HL-60 (cell line): ENCODE measurements at regions not wholly inside any gene's neighbourhood (a gene's known extent, or its start where the extent isn't known, plus 50 kb on each side); places are given as distances from the start of the nearest gene placed in this dataset.

ENCODE experiments used
- DNase-seq, 2 experiments: peaks; one replicate each; pipeline ENCODE4 v3.0.0-alpha.2; 2010 to 2020; ENCODE audit warnings: low read depth in 1 of 2, low spot score in 1 of 2
- H3K27ac ChIP-seq: fragments of 250-450 bp; sonication (Bioruptor Pico); replicated peaks from 2 replicates; pipeline ENCODE4 v1.5.1; 2020; ENCODE audit warnings: mild to moderate bottlenecking, moderate library complexity
- H3K27me3 ChIP-seq: fragments of 250-450 bp; sonication (Bioruptor Pico); 2 replicates; pipeline ENCODE4 v1.5.1; 2021; ENCODE audit warnings: mild to moderate bottlenecking, moderate library complexity; ENCODE audit not compliant: insufficient read depth, poor library complexity, severe bottlenecking
- H3K4me3 ChIP-seq: replicated peaks from 2 replicates; pipeline ENCODE4 v1.5.1; 2011; ENCODE audit warnings: mild to moderate bottlenecking, control low read depth, low read length; ENCODE audit not compliant: insufficient read depth
- CTCF ChIP-seq: IDR thresholded peaks from one replicate; pipeline ENCODE4 v1.5.1; 2011; ENCODE audit warnings: low read length, control low read depth, inconsistent platforms; ENCODE audit not compliant: insufficient read depth
- GABPA ChIP-seq: IDR thresholded peaks from 2 replicates; pipeline ENCODE4 v1.6.1; 2012; ENCODE audit warnings: low read depth
- POLR2AphosphoS5 ChIP-seq: IDR thresholded peaks from 2 replicates; pipeline ENCODE4 v1.6.1; 2012; ENCODE audit warnings: low read depth
- SPI1 ChIP-seq: IDR thresholded peaks from 2 replicates; pipeline ENCODE4 v1.6.1; 2012; ENCODE audit warnings: low read depth, mild to moderate bottlenecking, borderline replicate concordance
- TF ChIP-seq, protein P1 (sequence below): IDR thresholded peaks from 2 replicates; pipeline ENCODE4 v1.6.1; 2012; ENCODE audit warnings: low read depth; ENCODE audit not compliant: insufficient replicate concordance

- Histone ChIP-seq H3K27me3 (no peaks in the 10 kb centered on the region), H3K27ac (no peak overlapping the region), H3K4me3 (no peak overlapping the region)
- TF ChIP-seq, protein P1, sequence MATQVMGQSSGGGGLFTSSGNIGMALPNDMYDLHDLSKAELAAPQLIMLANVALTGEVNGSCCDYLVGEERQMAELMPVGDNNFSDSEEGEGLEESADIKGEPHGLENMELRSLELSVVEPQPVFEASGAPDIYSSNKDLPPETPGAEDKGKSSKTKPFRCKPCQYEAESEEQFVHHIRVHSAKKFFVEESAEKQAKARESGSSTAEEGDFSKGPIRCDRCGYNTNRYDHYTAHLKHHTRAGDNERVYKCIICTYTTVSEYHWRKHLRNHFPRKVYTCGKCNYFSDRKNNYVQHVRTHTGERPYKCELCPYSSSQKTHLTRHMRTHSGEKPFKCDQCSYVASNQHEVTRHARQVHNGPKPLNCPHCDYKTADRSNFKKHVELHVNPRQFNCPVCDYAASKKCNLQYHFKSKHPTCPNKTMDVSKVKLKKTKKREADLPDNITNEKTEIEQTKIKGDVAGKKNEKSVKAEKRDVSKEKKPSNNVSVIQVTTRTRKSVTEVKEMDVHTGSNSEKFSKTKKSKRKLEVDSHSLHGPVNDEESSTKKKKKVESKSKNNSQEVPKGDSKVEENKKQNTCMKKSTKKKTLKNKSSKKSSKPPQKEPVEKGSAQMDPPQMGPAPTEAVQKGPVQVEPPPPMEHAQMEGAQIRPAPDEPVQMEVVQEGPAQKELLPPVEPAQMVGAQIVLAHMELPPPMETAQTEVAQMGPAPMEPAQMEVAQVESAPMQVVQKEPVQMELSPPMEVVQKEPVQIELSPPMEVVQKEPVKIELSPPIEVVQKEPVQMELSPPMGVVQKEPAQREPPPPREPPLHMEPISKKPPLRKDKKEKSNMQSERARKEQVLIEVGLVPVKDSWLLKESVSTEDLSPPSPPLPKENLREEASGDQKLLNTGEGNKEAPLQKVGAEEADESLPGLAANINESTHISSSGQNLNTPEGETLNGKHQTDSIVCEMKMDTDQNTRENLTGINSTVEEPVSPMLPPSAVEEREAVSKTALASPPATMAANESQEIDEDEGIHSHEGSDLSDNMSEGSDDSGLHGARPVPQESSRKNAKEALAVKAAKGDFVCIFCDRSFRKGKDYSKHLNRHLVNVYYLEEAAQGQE, result no peak
- TF ChIP-seq GABPA (no peak), POLR2AphosphoS5 (no peak), CTCF (no peak), SPI1 (no peak)
- DNase-seq, result no peak
Measured at GRCh38 chr13:95403349-95404140, 102.3 kb upstream of the ABCC4 start.

- TF ChIP-seq CTCF (peak; percentile 83), POLR2AphosphoS5 (no peak)
- DNase-seq, result peak; percentile 29 to 78
- no peaks in the 10 kb centered on the region for H3K27me3 ChIP-seq
- H3K4me3 ChIP-seq, result no peak overlapping the region
- no peak overlapping the region for H3K27ac ChIP-seq
Measured at GRCh38 chr13:95404141-95404882, 103.1 kb upstream of the ABCC4 start.

DNA sequence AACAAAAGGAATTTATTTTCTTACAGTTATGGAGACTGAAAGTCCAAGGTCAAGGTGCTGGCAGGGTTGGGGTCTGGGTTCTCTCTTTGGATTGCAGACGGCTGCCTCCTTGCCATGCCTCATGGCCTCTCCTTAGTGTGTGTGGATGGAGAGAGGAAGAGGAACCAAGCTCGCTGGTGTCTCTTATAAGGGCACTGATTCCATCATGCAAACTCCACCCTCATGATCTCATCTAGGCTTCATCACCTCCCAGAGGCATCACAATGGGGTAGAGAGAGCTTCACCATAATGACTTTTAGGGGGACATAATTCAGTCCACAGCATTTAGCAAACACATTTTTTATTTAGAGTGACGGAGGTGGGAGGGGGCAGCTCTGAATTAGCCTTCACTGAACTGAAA lies 104.9 kb upstream of the ABCC4 start:
- Histone ChIP-seq H3K27ac (no peak overlapping the region), H3K4me3 (no peak overlapping the region), H3K27me3 (no peaks in the 10 kb centered on the region)
- peak in 1 of 2 experiments; percentile 24 for DNase-seq
- TF ChIP-seq, protein P1, result no peak

DNA sequence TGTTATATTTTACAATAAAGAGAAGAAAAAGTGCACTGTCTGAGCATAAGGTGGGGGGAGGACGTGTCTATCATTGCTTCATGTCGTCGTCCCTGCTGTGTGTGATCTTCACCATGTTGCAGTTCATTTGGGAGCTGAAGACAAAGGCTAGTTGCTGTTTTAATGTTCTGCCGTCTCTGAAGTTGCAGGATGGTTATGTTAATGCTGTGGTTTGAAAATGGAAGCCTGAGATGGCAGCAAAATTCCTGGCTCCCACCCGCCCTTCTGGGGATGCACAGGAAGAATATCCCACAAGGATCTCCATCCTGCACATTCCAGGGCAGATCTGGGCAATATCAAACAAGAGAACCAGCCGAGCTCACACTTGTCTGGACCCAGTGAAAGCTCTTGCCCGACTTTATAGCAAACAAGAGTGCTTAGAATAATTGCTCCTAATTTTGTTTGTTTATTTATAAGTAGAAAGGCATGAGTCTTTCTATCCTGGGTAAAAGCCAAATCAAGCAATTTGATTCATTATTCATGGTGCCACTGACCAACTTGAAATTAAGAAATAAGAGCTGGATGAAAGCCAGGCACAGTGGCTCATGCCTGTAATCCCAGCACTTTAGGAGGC lies 110.3 kb upstream of the ABCC4 start:
- no peak for DNase-seq
- no peak overlapping the region for H3K27ac ChIP-seq
- H3K27me3 ChIP-seq, result no peaks in the 10 kb centered on the region
- no peak overlapping the region for H3K4me3 ChIP-seq
- TF ChIP-seq POLR2AphosphoS5 (no peak), SPI1 (no peak), CTCF (no peak), GABPA (no peak)
- TF ChIP-seq, protein P1, result no peak
